PC-9 (cell line): ENCODE measurements at regions not wholly inside any gene's neighbourhood (a gene's known extent, or its start where the extent isn't known, plus 50 kb on each side); places are given as distances from the start of the nearest gene placed in this dataset.

ENCODE experiments used
- EZH2 ChIP-seq: fragments of 200-600 bp; sonication (generic); IDR thresholded peaks from 2 replicates; pipeline ENCODE4 v1.8.0; 2017; ENCODE audit warnings: antibody characterized with exemption, low read depth
- TF ChIP-seq, protein P1 (sequence below): fragments of 200-600 bp; sonication (generic); conservative IDR thresholded peaks from 2 replicates; pipeline ENCODE4 v1.6.1; 2017; ENCODE audit warnings: mixed run types, antibody characterized with exemption, mild to moderate bottlenecking, moderate library complexity

DNA sequence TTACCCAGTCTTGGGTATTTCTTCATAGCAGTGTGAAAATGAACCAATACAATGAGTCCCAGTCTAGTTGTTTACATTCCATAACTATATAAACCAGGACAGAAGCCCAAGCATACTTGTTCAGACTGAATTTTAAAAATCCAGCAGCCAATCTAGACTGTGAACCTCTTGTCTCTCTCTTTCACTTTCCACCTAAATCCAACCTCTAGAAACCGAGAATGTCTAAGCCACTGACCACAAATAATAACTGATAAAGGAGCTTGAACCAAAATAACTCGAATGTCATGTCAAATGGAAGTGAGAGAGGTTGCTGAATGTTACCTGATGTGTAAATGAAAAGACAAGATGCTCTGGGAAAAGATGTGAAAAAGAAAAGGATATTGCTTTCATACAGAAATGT lies 544.7 kb downstream of the NLGN4X start:
- TF ChIP-seq EZH2 = no peak
- TF ChIP-seq, protein P1, sequence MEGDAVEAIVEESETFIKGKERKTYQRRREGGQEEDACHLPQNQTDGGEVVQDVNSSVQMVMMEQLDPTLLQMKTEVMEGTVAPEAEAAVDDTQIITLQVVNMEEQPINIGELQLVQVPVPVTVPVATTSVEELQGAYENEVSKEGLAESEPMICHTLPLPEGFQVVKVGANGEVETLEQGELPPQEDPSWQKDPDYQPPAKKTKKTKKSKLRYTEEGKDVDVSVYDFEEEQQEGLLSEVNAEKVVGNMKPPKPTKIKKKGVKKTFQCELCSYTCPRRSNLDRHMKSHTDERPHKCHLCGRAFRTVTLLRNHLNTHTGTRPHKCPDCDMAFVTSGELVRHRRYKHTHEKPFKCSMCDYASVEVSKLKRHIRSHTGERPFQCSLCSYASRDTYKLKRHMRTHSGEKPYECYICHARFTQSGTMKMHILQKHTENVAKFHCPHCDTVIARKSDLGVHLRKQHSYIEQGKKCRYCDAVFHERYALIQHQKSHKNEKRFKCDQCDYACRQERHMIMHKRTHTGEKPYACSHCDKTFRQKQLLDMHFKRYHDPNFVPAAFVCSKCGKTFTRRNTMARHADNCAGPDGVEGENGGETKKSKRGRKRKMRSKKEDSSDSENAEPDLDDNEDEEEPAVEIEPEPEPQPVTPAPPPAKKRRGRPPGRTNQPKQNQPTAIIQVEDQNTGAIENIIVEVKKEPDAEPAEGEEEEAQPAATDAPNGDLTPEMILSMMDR = no peak
